ENCODE measurements at regions not wholly inside any gene's neighbourhood (a gene's known extent, or its start where the extent isn't known, plus 50 kb on each side); places are given as distances from the start of the nearest gene placed in this dataset.

- no peaks in the 10 kb centered on the region for H3K27me3 ChIP-seq (ENCODE audit: control insufficient read depth in 2 of 2, insufficient read depth in 1 of 2, low read length in 1 of 2)
- no peak overlapping the region for H3K4me3 ChIP-seq (ENCODE audit: low read length in 2 of 2)
- no peak overlapping the region for H3K27ac ChIP-seq (ENCODE audit: low read depth in 1 of 2, low read length in 1 of 2)
- no peaks in the 10 kb centered on the region for H3K4me1 ChIP-seq (ENCODE audit: control insufficient read depth in 2 of 2, insufficient read depth in 2 of 2, low read length in 2 of 2)
- H3K9me3 ChIP-seq (ENCODE audit: control insufficient read depth in 2 of 2, insufficient read depth in 1 of 2, low read length in 1 of 2): no peaks in the 10 kb centered on the region
- H3K36me3 ChIP-seq (ENCODE audit: control insufficient read depth in 2 of 2, insufficient read depth in 2 of 2, low read length in 1 of 2): no peaks in the 10 kb centered on the region
- WGBS: 68% methylated on average over 8 of the region's 8 CpGs
- DNase-seq (ENCODE audit: low read depth in 6 of 9, low spot score in 9 of 9): no peak
These were observed 1475.8 kb upstream of the TMEM132C start for GRCh38 chr12:126791122-126791521.

- no peak overlapping the region for H3K27ac ChIP-seq (ENCODE audit: low read depth in 1 of 2, low read length in 1 of 2)
- H3K9me3 ChIP-seq (ENCODE audit: control insufficient read depth in 2 of 2, insufficient read depth in 1 of 2, low read length in 1 of 2): no peaks in the 10 kb centered on the region
- H3K36me3 ChIP-seq (ENCODE audit: control insufficient read depth in 2 of 2, insufficient read depth in 2 of 2, low read length in 1 of 2): no peaks in the 10 kb centered on the region
- no peaks in the 10 kb centered on the region for H3K4me1 ChIP-seq (ENCODE audit: control insufficient read depth in 2 of 2, insufficient read depth in 2 of 2, low read length in 2 of 2)
- H3K4me3 ChIP-seq (ENCODE audit: low read length in 2 of 2): no peak overlapping the region
- DNase-seq (ENCODE audit: low read depth in 6 of 9, low spot score in 9 of 9): no peak
- no peaks in the 10 kb centered on the region for H3K27me3 ChIP-seq (ENCODE audit: control insufficient read depth in 2 of 2, insufficient read depth in 1 of 2, low read length in 1 of 2)
- whole genome bisulfite sequencing: 93% methylated on average over 6 of the region's 6 CpGs
These were observed 1474.6 kb upstream of the TMEM132C start for GRCh38 chr12:126792411-126792810.

GRCh38 chr12:126797525-126797924, 1469.4 kb upstream of the TMEM132C start:
- WGBS: 84% methylated on average over 5 of the region's 5 CpGs
- no peaks in the 10 kb centered on the region for H3K27me3 ChIP-seq (ENCODE audit: control insufficient read depth in 2 of 2, insufficient read depth in 1 of 2, low read length in 1 of 2)
- no peaks in the 10 kb centered on the region for H3K4me1 ChIP-seq (ENCODE audit: control insufficient read depth in 2 of 2, insufficient read depth in 2 of 2, low read length in 2 of 2)
- H3K27ac ChIP-seq (ENCODE audit: low read depth in 1 of 2, low read length in 1 of 2): no peak overlapping the region
- H3K9me3 ChIP-seq (ENCODE audit: control insufficient read depth in 2 of 2, insufficient read depth in 1 of 2, low read length in 1 of 2): no peaks in the 10 kb centered on the region
- no peak overlapping the region for H3K4me3 ChIP-seq (ENCODE audit: low read length in 2 of 2)
- no peak for DNase-seq (ENCODE audit: low read depth in 6 of 9, low spot score in 9 of 9)
- H3K36me3 ChIP-seq (ENCODE audit: control insufficient read depth in 2 of 2, insufficient read depth in 2 of 2, low read length in 1 of 2): no peaks in the 10 kb centered on the region

GRCh38 chr12:126798449-126798848, 1468.5 kb upstream of the TMEM132C start:
- 88% methylated on average over 5 of the region's 5 CpGs for WGBS
- Histone ChIP-seq H3K36me3 (ENCODE audit: control insufficient read depth in 2 of 2, insufficient read depth in 2 of 2, low read length in 1 of 2) (no peaks in the 10 kb centered on the region), H3K4me3 (ENCODE audit: low read length in 2 of 2) (no peak overlapping the region), H3K27me3 (ENCODE audit: control insufficient read depth in 2 of 2, insufficient read depth in 1 of 2, low read length in 1 of 2) (no peaks in the 10 kb centered on the region), H3K27ac (ENCODE audit: low read depth in 1 of 2, low read length in 1 of 2) (no peak overlapping the region), H3K4me1 (ENCODE audit: control insufficient read depth in 2 of 2, insufficient read depth in 2 of 2, low read length in 2 of 2) (no peaks in the 10 kb centered on the region), H3K9me3 (ENCODE audit: control insufficient read depth in 2 of 2, insufficient read depth in 1 of 2, low read length in 1 of 2) (no peaks in the 10 kb centered on the region)
- no peak for DNase-seq (ENCODE audit: low read depth in 6 of 9, low spot score in 9 of 9)

GRCh38 chr12:126807312-126807865, 1459.6 kb upstream of the TMEM132C start:
- 60% methylated on average over 4 of the region's 4 CpGs for WGBS
- Histone ChIP-seq H3K36me3 (ENCODE audit: control insufficient read depth in 2 of 2, insufficient read depth in 2 of 2, low read length in 1 of 2) (no peaks in the 10 kb centered on the region), H3K27ac (ENCODE audit: low read depth in 1 of 2, low read length in 1 of 2) (no peak overlapping the region), H3K9me3 (ENCODE audit: control insufficient read depth in 2 of 2, insufficient read depth in 1 of 2, low read length in 1 of 2) (no peaks in the 10 kb centered on the region), H3K4me1 (ENCODE audit: control insufficient read depth in 2 of 2, insufficient read depth in 2 of 2, low read length in 2 of 2) (no peaks in the 10 kb centered on the region), H3K27me3 (ENCODE audit: control insufficient read depth in 2 of 2, insufficient read depth in 1 of 2, low read length in 1 of 2) (no peaks in the 10 kb centered on the region), H3K4me3 (ENCODE audit: low read length in 2 of 2) (no peak overlapping the region)
- DNase-seq (ENCODE audit: low read depth in 6 of 9, low spot score in 9 of 9): no peak

- H3K4me3 ChIP-seq (ENCODE audit: low read length in 2 of 2): no peak overlapping the region
- no peak for DNase-seq (ENCODE audit: low read depth in 6 of 9, low spot score in 9 of 9)
- H3K36me3 ChIP-seq (ENCODE audit: control insufficient read depth in 2 of 2, insufficient read depth in 2 of 2, low read length in 1 of 2): no peaks in the 10 kb centered on the region
- no peak overlapping the region for H3K27ac ChIP-seq (ENCODE audit: low read depth in 1 of 2, low read length in 1 of 2)
- no peaks in the 10 kb centered on the region for H3K27me3 ChIP-seq (ENCODE audit: control insufficient read depth in 2 of 2, insufficient read depth in 1 of 2, low read length in 1 of 2)
- H3K9me3 ChIP-seq (ENCODE audit: control insufficient read depth in 2 of 2, insufficient read depth in 1 of 2, low read length in 1 of 2): no peaks in the 10 kb centered on the region
- H3K4me1 ChIP-seq (ENCODE audit: control insufficient read depth in 2 of 2, insufficient read depth in 2 of 2, low read length in 2 of 2): no peaks in the 10 kb centered on the region
- 39% methylated on average over 3 of the region's 3 CpGs for WGBS
These were observed 1455.6 kb upstream of the TMEM132C start for GRCh38 chr12:126811391-126811790.

- no peaks in the 10 kb centered on the region for H3K36me3 ChIP-seq (ENCODE audit: control insufficient read depth in 2 of 2, insufficient read depth in 2 of 2, low read length in 1 of 2)
- no peak overlapping the region for H3K27ac ChIP-seq (ENCODE audit: low read depth in 1 of 2, low read length in 1 of 2)
- no peaks in the 10 kb centered on the region for H3K27me3 ChIP-seq (ENCODE audit: control insufficient read depth in 2 of 2, insufficient read depth in 1 of 2, low read length in 1 of 2)
- peaks cover 0 to 1% of the 10 kb centered on the region in 2 donors for H3K9me3 ChIP-seq (ENCODE audit: control insufficient read depth in 2 of 2, insufficient read depth in 1 of 2, low read length in 1 of 2)
- WGBS: 72% methylated on average over 2 of the region's 2 CpGs
- no peak overlapping the region for H3K4me3 ChIP-seq (ENCODE audit: low read length in 2 of 2)
- DNase-seq (ENCODE audit: low read depth in 6 of 9, low spot score in 9 of 9): no peak
- H3K4me1 ChIP-seq (ENCODE audit: control insufficient read depth in 2 of 2, insufficient read depth in 2 of 2, low read length in 2 of 2): no peaks in the 10 kb centered on the region
These were observed 1447.4 kb upstream of the TMEM132C start for GRCh38 chr12:126819554-126819953.

- no peaks in the 10 kb centered on the region for H3K9me3 ChIP-seq (ENCODE audit: control insufficient read depth in 2 of 2, insufficient read depth in 1 of 2, low read length in 1 of 2)
- H3K4me3 ChIP-seq (ENCODE audit: low read length in 2 of 2): no peak overlapping the region
- no peak overlapping the region for H3K27ac ChIP-seq (ENCODE audit: low read depth in 1 of 2, low read length in 1 of 2)
- H3K27me3 ChIP-seq (ENCODE audit: control insufficient read depth in 2 of 2, insufficient read depth in 1 of 2, low read length in 1 of 2): no peaks in the 10 kb centered on the region
- H3K36me3 ChIP-seq (ENCODE audit: control insufficient read depth in 2 of 2, insufficient read depth in 2 of 2, low read length in 1 of 2): no peaks in the 10 kb centered on the region
- no peaks in the 10 kb centered on the region for H3K4me1 ChIP-seq (ENCODE audit: control insufficient read depth in 2 of 2, insufficient read depth in 2 of 2, low read length in 2 of 2)
- DNase-seq (ENCODE audit: low read depth in 6 of 9, low spot score in 9 of 9): no peak
- WGBS: 96% methylated on average over 2 of the region's 2 CpGs
These were observed 1435.9 kb upstream of the TMEM132C start for GRCh38 chr12:126830778-126831680.

GRCh38 chr12:126837697-126838096, 1429.3 kb upstream of the TMEM132C start:
- Histone ChIP-seq H3K4me3 (ENCODE audit: low read length in 2 of 2) (no peak overlapping the region), H3K4me1 (ENCODE audit: control insufficient read depth in 2 of 2, insufficient read depth in 2 of 2, low read length in 2 of 2) (no peaks in the 10 kb centered on the region), H3K36me3 (ENCODE audit: control insufficient read depth in 2 of 2, insufficient read depth in 2 of 2, low read length in 1 of 2) (no peaks in the 10 kb centered on the region), H3K27ac (ENCODE audit: low read depth in 1 of 2, low read length in 1 of 2) (no peak overlapping the region), H3K27me3 (ENCODE audit: control insufficient read depth in 2 of 2, insufficient read depth in 1 of 2, low read length in 1 of 2) (no peaks in the 10 kb centered on the region), H3K9me3 (ENCODE audit: control insufficient read depth in 2 of 2, insufficient read depth in 1 of 2, low read length in 1 of 2) (peaks cover 0 to 9% of the 10 kb centered on the region in 2 donors)
- WGBS: 95% methylated on average over 2 of the region's 2 CpGs
- no peak for DNase-seq (ENCODE audit: low read depth in 6 of 9, low spot score in 9 of 9)
